ENCODE measurements at regions not wholly inside any gene's neighbourhood (a gene's known extent, or its start where the extent isn't known, plus 50 kb on each side); places are given as distances from the start of the nearest gene placed in this dataset.

DNA sequence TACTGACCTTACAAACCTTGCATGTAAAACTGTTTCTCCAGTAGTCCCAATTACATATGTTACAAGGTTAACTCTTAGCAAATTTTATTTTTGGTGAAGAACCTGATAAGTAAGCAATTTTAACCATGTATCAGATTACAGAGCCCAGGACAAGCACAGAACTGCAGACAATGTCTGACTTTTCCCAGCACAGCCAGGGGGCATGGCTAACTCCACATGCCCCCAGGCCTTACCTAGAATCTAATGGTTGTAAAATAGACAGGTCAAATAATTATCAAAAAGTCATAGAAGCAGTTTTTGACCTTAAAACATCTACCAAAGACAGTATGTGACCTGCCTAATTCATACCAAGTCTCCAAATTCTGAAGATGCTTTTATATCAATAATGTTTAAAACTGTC lies 364.1 kb downstream of the FOXO1 start:
- H3K9me3 ChIP-seq: peaks cover 0 to 41% (median 16%) of the 10 kb centered on the region in 8 donors
- H3K36me3 ChIP-seq: no peaks in the 10 kb centered on the region
- no peak for DNase-seq
- TF ChIP-seq, protein P1, sequence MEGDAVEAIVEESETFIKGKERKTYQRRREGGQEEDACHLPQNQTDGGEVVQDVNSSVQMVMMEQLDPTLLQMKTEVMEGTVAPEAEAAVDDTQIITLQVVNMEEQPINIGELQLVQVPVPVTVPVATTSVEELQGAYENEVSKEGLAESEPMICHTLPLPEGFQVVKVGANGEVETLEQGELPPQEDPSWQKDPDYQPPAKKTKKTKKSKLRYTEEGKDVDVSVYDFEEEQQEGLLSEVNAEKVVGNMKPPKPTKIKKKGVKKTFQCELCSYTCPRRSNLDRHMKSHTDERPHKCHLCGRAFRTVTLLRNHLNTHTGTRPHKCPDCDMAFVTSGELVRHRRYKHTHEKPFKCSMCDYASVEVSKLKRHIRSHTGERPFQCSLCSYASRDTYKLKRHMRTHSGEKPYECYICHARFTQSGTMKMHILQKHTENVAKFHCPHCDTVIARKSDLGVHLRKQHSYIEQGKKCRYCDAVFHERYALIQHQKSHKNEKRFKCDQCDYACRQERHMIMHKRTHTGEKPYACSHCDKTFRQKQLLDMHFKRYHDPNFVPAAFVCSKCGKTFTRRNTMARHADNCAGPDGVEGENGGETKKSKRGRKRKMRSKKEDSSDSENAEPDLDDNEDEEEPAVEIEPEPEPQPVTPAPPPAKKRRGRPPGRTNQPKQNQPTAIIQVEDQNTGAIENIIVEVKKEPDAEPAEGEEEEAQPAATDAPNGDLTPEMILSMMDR (IDR thresholded peaks at IDR 0.05 in 8 of 11, conservative IDR thresholded peaks at IDR 0.05 in 3 of 11): no peak
- no peak for TF ChIP-seq POLR2A (IDR thresholded peaks at IDR 0.05)
- TF ChIP-seq POLR2AphosphoS5 (IDR thresholded peaks at IDR 0.05): no peak
- no peak overlapping the region for H3K4me3 ChIP-seq
- no peaks in the 10 kb centered on the region for H3K27me3 ChIP-seq (replicated peaks in 1 of 7)
- no peaks in the 10 kb centered on the region for H3K4me1 ChIP-seq
- no peak overlapping the region for H3K27ac ChIP-seq
- intact Hi-C loops (cut with DNase I; ENCODE audit: low total_unique reads): no loop called here

DNA sequence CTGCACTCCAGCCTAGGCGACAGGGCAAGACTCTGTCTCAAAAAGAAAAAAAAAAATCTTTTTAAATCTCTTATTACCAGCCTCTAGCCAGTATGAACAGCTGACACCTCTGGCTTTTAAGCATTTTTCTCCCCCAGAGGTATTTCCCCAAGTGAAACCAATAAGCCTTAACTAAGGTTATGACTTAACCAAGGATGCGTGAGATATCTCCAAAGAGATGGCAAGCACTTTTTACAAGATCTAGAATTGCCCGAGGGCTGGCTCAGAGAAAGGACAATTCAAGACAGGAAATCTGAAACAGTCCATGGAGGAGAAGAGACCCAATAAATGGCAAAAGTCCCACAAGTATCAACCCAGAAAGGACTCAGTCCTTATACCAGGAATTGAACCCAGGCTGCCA lies 362.1 kb downstream of the FOXO1 start:
- Histone ChIP-seq H3K27me3 (replicated peaks in 1 of 7) (no peaks in the 10 kb centered on the region), H3K4me3 (no peak overlapping the region), H3K4me1 (peaks cover 0 to 5% (median 0%) of the 10 kb centered on the region in 6 donors), H3K9me3 (peaks cover 0 to 37% (median 16%) of the 10 kb centered on the region in 8 donors), H3K36me3 (no peaks in the 10 kb centered on the region), H3K27ac (no peak overlapping the region)
- no peak for DNase-seq
- TF ChIP-seq, protein P1 (IDR thresholded peaks at IDR 0.05 in 8 of 11, conservative IDR thresholded peaks at IDR 0.05 in 3 of 11): no peak
- no peak for TF ChIP-seq POLR2A (IDR thresholded peaks at IDR 0.05)
- TF ChIP-seq POLR2AphosphoS5 (IDR thresholded peaks at IDR 0.05): no peak
- intact Hi-C loops (cut with DNase I; ENCODE audit: low total_unique reads): no loop called here
- 62 to 94% (median 79%) methylated on average over 3 of the region's 3 CpGs for WGBS, 5 donors

DNA sequence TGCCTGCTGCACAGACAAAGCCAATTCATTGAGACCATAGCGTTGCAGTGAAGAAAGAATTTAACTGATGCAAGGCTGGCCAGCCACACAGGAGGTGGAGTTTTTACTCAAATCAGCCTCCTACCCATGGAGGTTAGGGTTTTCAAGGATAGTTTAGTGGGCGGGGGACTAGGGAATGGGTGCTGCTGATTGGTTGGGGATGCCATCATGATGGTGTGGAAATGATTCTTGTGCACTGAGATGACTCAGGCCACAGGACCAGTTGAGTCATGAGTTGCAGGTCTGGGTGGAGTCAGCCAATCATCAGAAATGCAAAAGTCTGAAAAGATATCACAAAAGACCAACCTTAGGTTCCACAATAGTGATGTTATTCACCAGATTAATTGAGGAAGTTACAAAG lies 359.6 kb downstream of the FOXO1 start:
- peaks cover 0 to 23% (median 14%) of the 10 kb centered on the region in 8 donors for H3K9me3 ChIP-seq
- no peak overlapping the region for H3K4me3 ChIP-seq
- TF ChIP-seq POLR2A (IDR thresholded peaks at IDR 0.05): no peak
- no peak for TF ChIP-seq POLR2AphosphoS5 (IDR thresholded peaks at IDR 0.05)
- TF ChIP-seq, protein P1 (IDR thresholded peaks at IDR 0.05 in 8 of 11, conservative IDR thresholded peaks at IDR 0.05 in 3 of 11): no peak
- WGBS, 5 donors: 81 to 96% (median 92%) methylated on average over 2 of the region's 2 CpGs
- no peaks in the 10 kb centered on the region for H3K36me3 ChIP-seq
- no peaks in the 10 kb centered on the region for H3K27me3 ChIP-seq (replicated peaks in 1 of 7)
- no peak overlapping the region for H3K27ac ChIP-seq
- no peak for DNase-seq
- intact Hi-C loops (cut with DNase I; ENCODE audit: low total_unique reads): no loop called here
- H3K4me1 ChIP-seq: peaks cover 0 to 10% (median 2%) of the 10 kb centered on the region in 6 donors

DNA sequence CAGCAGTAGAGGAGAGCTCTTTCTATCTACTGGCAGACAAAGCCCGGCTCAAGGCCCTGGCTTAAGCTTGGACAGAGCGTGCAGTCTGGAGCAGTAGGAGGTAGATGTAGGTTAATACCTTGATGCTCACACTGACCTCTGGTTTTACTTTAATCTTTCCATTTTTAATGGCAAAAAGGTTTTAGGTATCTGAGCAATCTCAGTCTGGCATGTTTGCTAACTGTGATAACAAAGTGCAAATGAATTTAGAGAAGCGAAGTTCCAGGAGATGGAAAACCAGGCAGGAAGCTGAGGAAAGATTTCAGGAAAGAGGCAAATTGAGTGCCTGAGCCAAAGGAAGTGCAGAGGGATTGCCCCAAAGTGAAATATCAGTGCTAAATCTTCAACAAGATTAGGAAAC lies 356.6 kb downstream of the FOXO1 start:
- Histone ChIP-seq H3K4me3 (no peak overlapping the region), H3K27me3 (replicated peaks in 1 of 7) (no peaks in the 10 kb centered on the region), H3K4me1 (peaks cover 0 to 17% (median 6%) of the 10 kb centered on the region in 6 donors), H3K9me3 (peaks cover 0 to 14% (median 9%) of the 10 kb centered on the region in 8 donors), H3K27ac (no peak overlapping the region), H3K36me3 (no peaks in the 10 kb centered on the region)
- DNase-seq: no peak
- intact Hi-C loops (cut with DNase I; ENCODE audit: low total_unique reads): no loop called here
- 64 to 89% (median 67%) methylated on average over 3 of the region's 3 CpGs for WGBS, 5 donors
- TF ChIP-seq, protein P1 (IDR thresholded peaks at IDR 0.05 in 8 of 11, conservative IDR thresholded peaks at IDR 0.05 in 3 of 11): no peak
- TF ChIP-seq POLR2A (IDR thresholded peaks at IDR 0.05) (no peak), POLR2AphosphoS5 (IDR thresholded peaks at IDR 0.05) (no peak)
